B cell (primary cell): ENCODE measurements at regions not wholly inside any gene's neighbourhood (a gene's known extent, or its start where the extent isn't known, plus 50 kb on each side); places are given as distances from the start of the nearest gene placed in this dataset.
"Not testable (repeated sequence)": the region's sequence is repeated elsewhere in the genome, so short reads cannot be mapped to it uniquely, and the experiment has no call there.

Experiments used
- ATAC-seq: fragments of 200-7000 bp; cut with Tn5 transposase; one replicate; pipeline ENCODE4 v1.10.0; 2021; ENCODE audit warnings: low read depth, mild to moderate bottlenecking, moderate number of reproducible peaks, moderate library complexity
- CTCF ChIA-PET: fragments of 350-600 bp; sonication (Branson Sonifier 250); formaldehyde crosslinking; loops from one replicate; lab custom pipeline; 2021; ENCODE audit warnings: antibody characterized with exemption, inconsistent platforms; lab: Charles Lee
- POLR2A ChIA-PET: fragments of 350-600 bp; sonication (Branson Sonifier 250); formaldehyde crosslinking; loops from one replicate; lab custom pipeline; 2021; ENCODE audit warnings: antibody characterized with exemption; lab: Charles Lee
- DNase-seq: peaks from one replicate; pipeline ENCODE4 v3.0.0; 2013
- H2AFZ ChIP-seq: 2 replicates; pipeline ENCODE4 v1.6.1; 2012; ENCODE audit warnings: mild to moderate bottlenecking, low read depth, low read length; ENCODE audit not compliant: insufficient read depth, poor library complexity, severe bottlenecking
- H3K27ac ChIP-seq, 2 donors: 1 replicate in 1 of 2; 2 replicates in 1 of 2; pipeline ENCODE4 v1.5.1; 2012 to 2013; ENCODE audit warnings: low read length in 2 of 2, mild to moderate bottlenecking in 2 of 2, moderate library complexity in 1 of 2
- H3K27me3 ChIP-seq, 4 experiments: fragments of 200-600 bp in 1 of 4; sonication (generic) in 1 of 4; replicated peaks in 1 of 4; 1 replicate in 2 of 4; 2 replicates in 2 of 4; pipeline versions ENCODE4 v1.6.1 to v1.7.0; 2013 to 2016; ENCODE audit warnings: low read length in 3 of 4, mild to moderate bottlenecking in 2 of 4, mixed read lengths in 1 of 4, moderate library complexity in 1 of 4; ENCODE audit not compliant: insufficient read depth in 4 of 4, control insufficient read depth in 3 of 4; ENCODE audit errors: control extremely low read depth in 1 of 4
- H3K36me3 ChIP-seq, 2 experiments: replicated peaks in 1 of 2; 1 replicate in 1 of 2; 2 replicates in 1 of 2; pipeline versions ENCODE4 v1.6.1 to v1.7.1; 2013; ENCODE audit warnings: low read length in 1 of 2; ENCODE audit not compliant: insufficient read depth in 2 of 2, control insufficient read depth in 1 of 2; ENCODE audit errors: control extremely low read depth in 1 of 2, extremely low read depth in 1 of 2
- H3K4me1 ChIP-seq, 2 donors: fragments of 200-600 bp in 1 of 2; sonication (generic) in 1 of 2; 1 replicate in 1 of 2; 2 replicates in 1 of 2; pipeline versions ENCODE4 v1.5.1 to v1.6.1; 2013 to 2017; ENCODE audit warnings: low read length in 2 of 2; ENCODE audit not compliant: control insufficient read depth in 2 of 2, insufficient read depth in 2 of 2
- H3K4me2 ChIP-seq: replicated peaks from 2 replicates; pipeline ENCODE3; 2012; ENCODE audit warnings: mild to moderate bottlenecking, low read depth, low read length; ENCODE audit not compliant: poor library complexity, severe bottlenecking
- H3K4me3 ChIP-seq, 5 experiments: fragments of 200-600 bp in 1 of 5; sonication (generic) in 1 of 5; 1 replicate in 3 of 5; 2 replicates in 2 of 5; pipeline versions ENCODE4 v1.5.1 to v1.7.0; 2011 to 2016; ENCODE audit warnings: low read length in 4 of 5, mild to moderate bottlenecking in 4 of 5, low read depth in 2 of 5, control low read depth in 1 of 5, moderate library complexity in 1 of 5; ENCODE audit not compliant: insufficient read depth in 1 of 5; ENCODE audit errors: control extremely low read depth in 1 of 5, extremely low read depth in 1 of 5
- H3K79me2 ChIP-seq: fragments of 200-600 bp; sonication (generic); one replicate; pipeline ENCODE4 v1.6.0; 2016; ENCODE audit warnings: low read length; ENCODE audit not compliant: control insufficient read depth, insufficient read depth
- H3K9ac ChIP-seq: fragments of 200-600 bp; sonication (generic); 2 replicates; pipeline ENCODE4 v1.6.1; 2017; ENCODE audit warnings: mild to moderate bottlenecking, low read length, moderate library complexity
- H3K9me3 ChIP-seq, 3 donors: one replicate each; pipeline versions ENCODE4 v1.6.1 to v1.7.1; 2013; ENCODE audit warnings: low read length in 2 of 3; ENCODE audit not compliant: control insufficient read depth in 2 of 3, insufficient read depth in 1 of 3; ENCODE audit errors: control extremely low read depth in 1 of 3
- H4K20me1 ChIP-seq: 2 replicates; pipeline ENCODE4 v1.6.0; 2012; ENCODE audit warnings: mild to moderate bottlenecking, low read length; ENCODE audit not compliant: insufficient read depth, control insufficient read depth, poor library complexity, severe bottlenecking
- H3K27ac Mint-ChIP-seq: one replicate; pipeline ENCODE4 v1.8.0; 2021; ENCODE audit warnings: mixed read lengths
- H3K27me3 Mint-ChIP-seq: one replicate; pipeline ENCODE4 v1.8.0; 2021; ENCODE audit warnings: mixed read lengths
- H3K4me1 Mint-ChIP-seq: one replicate; pipeline ENCODE4 v1.8.0; 2021; ENCODE audit warnings: mixed read lengths
- H3K4me3 Mint-ChIP-seq: one replicate; pipeline ENCODE4 v1.8.0; 2021; ENCODE audit warnings: mixed read lengths
- H3K9me3 Mint-ChIP-seq: one replicate; pipeline ENCODE4 v1.8.0; 2022; ENCODE audit warnings: mixed read lengths; ENCODE audit not compliant: insufficient read depth
- EZH2 ChIP-seq: IDR thresholded peaks from 2 replicates; pipeline ENCODE4 v1.6.1; 2012; ENCODE audit warnings: borderline replicate concordance, low read depth, mild to moderate bottlenecking, moderate library complexity, low read length; ENCODE audit not compliant: insufficient read depth, poor library complexity, severe bottlenecking
- WGBS: methylation state at CpG from one replicate; pipeline ENCODE4 v1.1.5; 2013; ENCODE audit warnings: missing lambda C conversion rate; ENCODE audit not compliant: insufficient coverage; 5-methylcytosine and 5-hydroxymethylcytosine counted together
- intact Hi-C: fragments of 100-400 bp; cut with micrococcal nuclease; formaldehyde crosslinking; loops from one replicate; pipeline ENCODE4 v1.10.0; 2022
- TF ChIP-seq, protein P1 (sequence below): fragments of 200-600 bp; IDR thresholded peaks from one replicate; pipeline ENCODE4 v1.8.0; 2022; ENCODE audit warnings: antibody characterized with exemption, mild to moderate bottlenecking

- ATAC-seq = no peak
- Mint-ChIP-seq H3K27me3 (peaks cover 6% of the 10 kb centered on the region), H3K9me3 (peaks cover 19% of the 10 kb centered on the region), H3K4me1 (no peaks in the 10 kb centered on the region), H3K4me3 (no peak overlapping the region), H3K27ac (no peak overlapping the region)
- no peak overlapping the region for H3K9ac ChIP-seq
- intact Hi-C loops = no loop called here
- no peak overlapping the region for H3K4me3 ChIP-seq
- DNase-seq = no peak
- ChIA-PET POLR2A (no interaction called here), CTCF (no interaction called here)
- no peak overlapping the region for H2AFZ ChIP-seq
- WGBS = 100% methylated on average over 1 of the region's 3 CpGs
- H3K4me1 ChIP-seq = no peaks in the 10 kb centered on the region
- no peak overlapping the region for H3K4me2 ChIP-seq
- no peak overlapping the region for H3K27ac ChIP-seq
- H3K27me3 ChIP-seq = no peaks in the 10 kb centered on the region
- no peaks in the 10 kb centered on the region for H4K20me1 ChIP-seq
- TF ChIP-seq, protein P1, sequence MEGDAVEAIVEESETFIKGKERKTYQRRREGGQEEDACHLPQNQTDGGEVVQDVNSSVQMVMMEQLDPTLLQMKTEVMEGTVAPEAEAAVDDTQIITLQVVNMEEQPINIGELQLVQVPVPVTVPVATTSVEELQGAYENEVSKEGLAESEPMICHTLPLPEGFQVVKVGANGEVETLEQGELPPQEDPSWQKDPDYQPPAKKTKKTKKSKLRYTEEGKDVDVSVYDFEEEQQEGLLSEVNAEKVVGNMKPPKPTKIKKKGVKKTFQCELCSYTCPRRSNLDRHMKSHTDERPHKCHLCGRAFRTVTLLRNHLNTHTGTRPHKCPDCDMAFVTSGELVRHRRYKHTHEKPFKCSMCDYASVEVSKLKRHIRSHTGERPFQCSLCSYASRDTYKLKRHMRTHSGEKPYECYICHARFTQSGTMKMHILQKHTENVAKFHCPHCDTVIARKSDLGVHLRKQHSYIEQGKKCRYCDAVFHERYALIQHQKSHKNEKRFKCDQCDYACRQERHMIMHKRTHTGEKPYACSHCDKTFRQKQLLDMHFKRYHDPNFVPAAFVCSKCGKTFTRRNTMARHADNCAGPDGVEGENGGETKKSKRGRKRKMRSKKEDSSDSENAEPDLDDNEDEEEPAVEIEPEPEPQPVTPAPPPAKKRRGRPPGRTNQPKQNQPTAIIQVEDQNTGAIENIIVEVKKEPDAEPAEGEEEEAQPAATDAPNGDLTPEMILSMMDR = no peak
- TF ChIP-seq EZH2 = no peak
- H3K9me3 ChIP-seq = peaks cover 0 to 12% (median 2%) of the 10 kb centered on the region in 3 donors
- no peaks in the 10 kb centered on the region for H3K79me2 ChIP-seq
- H3K36me3 ChIP-seq = no peaks in the 10 kb centered on the region
These were observed 172.9 kb downstream of the EDEM1 start for GRCh38 chr3:5360453-5360852.

- Histone ChIP-seq H3K9ac (no peak overlapping the region), H2AFZ (no peak overlapping the region), H3K4me1 (peaks cover 0 to 6% of the 10 kb centered on the region in 2 donors), H3K79me2 (no peaks in the 10 kb centered on the region), H3K36me3 (no peaks in the 10 kb centered on the region), H3K4me2 (no peak overlapping the region), H3K27me3 (no peaks in the 10 kb centered on the region), H3K27ac (no peak overlapping the region), H3K4me3 (no peak overlapping the region), H4K20me1 (no peaks in the 10 kb centered on the region), H3K9me3 (no peaks in the 10 kb centered on the region)
- ATAC-seq (no peak), DNase-seq (peak; percentile 5)
- TF ChIP-seq, protein P1 = no peak
- TF ChIP-seq EZH2 = no peak
- H3K4me1 Mint-ChIP-seq = peaks cover 4% of the 10 kb centered on the region
- POLR2A ChIA-PET = no interaction called here
- no peak overlapping the region for H3K27ac Mint-ChIP-seq
- no peak overlapping the region for H3K4me3 Mint-ChIP-seq
- no peaks in the 10 kb centered on the region for H3K9me3 Mint-ChIP-seq
- CTCF ChIA-PET = no interaction called here
- intact Hi-C loops = no loop called here
- no peaks in the 10 kb centered on the region for H3K27me3 Mint-ChIP-seq
These were observed 179.2 kb downstream of the EDEM1 start for GRCh38 chr3:5366746-5367145.

DNA sequence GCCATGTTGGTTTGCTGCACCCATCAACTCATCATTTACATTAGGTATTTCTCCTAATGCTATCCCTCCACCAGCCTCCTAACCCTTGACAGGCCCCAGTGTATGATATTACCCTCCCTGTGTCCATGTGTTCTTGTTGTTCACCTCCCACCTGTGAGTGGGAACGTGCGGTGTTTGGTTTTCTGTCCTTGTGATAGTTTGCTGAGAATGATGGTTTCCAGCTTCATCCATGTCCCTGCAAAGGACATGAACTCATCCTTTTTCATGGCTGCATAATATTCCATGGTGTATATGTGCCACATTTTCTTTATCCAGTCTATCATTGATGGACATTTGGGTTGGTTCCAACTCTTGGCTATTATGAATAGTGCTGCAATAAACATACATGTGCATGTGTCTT, 184.0 kb downstream of the EDEM1 start:
- H2AFZ ChIP-seq, H3K27me3 Mint-ChIP-seq, POLR2A ChIA-PET, H3K4me1 Mint-ChIP-seq, H3K27ac Mint-ChIP-seq, H3K4me3 ChIP-seq, H3K4me2 ChIP-seq, H3K4me3 Mint-ChIP-seq, H3K9ac ChIP-seq, CTCF ChIA-PET, H3K27ac ChIP-seq, H3K9me3 ChIP-seq, H3K4me1 ChIP-seq, DNase-seq, H3K27me3 ChIP-seq, ATAC-seq, intact Hi-C loops, H4K20me1 ChIP-seq, H3K79me2 ChIP-seq, H3K9me3 Mint-ChIP-seq, H3K36me3 ChIP-seq: not testable (repeated sequence)
- WGBS = no CpG with 5 or more reads among the region's 2 CpGs
